ENCODE measurements at regions not wholly inside any gene's neighbourhood (a gene's known extent, or its start where the extent isn't known, plus 50 kb on each side); places are given as distances from the start of the nearest gene placed in this dataset.

DNA sequence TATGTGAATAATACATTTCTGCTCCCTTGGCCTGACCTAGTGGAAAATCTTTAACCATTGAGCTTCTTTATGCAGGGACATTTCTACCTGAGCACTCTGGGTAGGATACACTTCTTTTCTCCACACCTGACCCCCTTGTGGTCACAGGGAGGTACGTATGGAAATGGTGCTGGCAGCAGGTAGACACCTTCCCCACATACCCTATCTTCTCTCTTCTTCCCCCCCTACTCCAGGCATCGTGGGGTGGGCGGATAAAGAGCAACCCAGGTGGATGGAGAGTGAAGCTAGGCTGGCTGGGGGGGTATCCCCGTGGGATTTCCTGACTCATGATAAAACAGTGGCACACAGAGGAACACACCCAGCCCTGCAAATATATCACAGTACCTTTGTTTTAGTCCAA lies 312.1 kb downstream of the ARRDC4 start:
- Histone ChIP-seq H3K9me3 (ENCODE audit: control insufficient read depth, insufficient read depth, low read length) (no peaks in the 10 kb centered on the region; the same call in 1 of the 2 replicates), H3K27ac (ENCODE audit: low read depth, low read length) (no peak overlapping the region), H3K4me1 (ENCODE audit: control insufficient read depth, low read length) (no peaks in the 10 kb centered on the region), H3K4me3 (ENCODE audit: low read length) (no peak overlapping the region), H4K20me1 (ENCODE audit: control insufficient read depth, insufficient read depth, low read depth, low read length) (no peaks in the 10 kb centered on the region), H3K9me2 (replicated peaks; ENCODE audit: control insufficient read depth, low read length) (no peaks in the 10 kb centered on the region), H3K36me3 (ENCODE audit: control insufficient read depth, low read length) (no peaks in the 10 kb centered on the region), H3F3A (ENCODE audit: control insufficient read depth, insufficient read depth) (no peaks in the 10 kb centered on the region), H3K4me2 (ENCODE audit: low read length) (no peak overlapping the region), H3K79me2 (ENCODE audit: control insufficient read depth, low read length) (no peaks in the 10 kb centered on the region), H3K27me3 (ENCODE audit: control insufficient read depth, low read length) (no peaks in the 10 kb centered on the region)
- TF ChIP-seq, protein P1, sequence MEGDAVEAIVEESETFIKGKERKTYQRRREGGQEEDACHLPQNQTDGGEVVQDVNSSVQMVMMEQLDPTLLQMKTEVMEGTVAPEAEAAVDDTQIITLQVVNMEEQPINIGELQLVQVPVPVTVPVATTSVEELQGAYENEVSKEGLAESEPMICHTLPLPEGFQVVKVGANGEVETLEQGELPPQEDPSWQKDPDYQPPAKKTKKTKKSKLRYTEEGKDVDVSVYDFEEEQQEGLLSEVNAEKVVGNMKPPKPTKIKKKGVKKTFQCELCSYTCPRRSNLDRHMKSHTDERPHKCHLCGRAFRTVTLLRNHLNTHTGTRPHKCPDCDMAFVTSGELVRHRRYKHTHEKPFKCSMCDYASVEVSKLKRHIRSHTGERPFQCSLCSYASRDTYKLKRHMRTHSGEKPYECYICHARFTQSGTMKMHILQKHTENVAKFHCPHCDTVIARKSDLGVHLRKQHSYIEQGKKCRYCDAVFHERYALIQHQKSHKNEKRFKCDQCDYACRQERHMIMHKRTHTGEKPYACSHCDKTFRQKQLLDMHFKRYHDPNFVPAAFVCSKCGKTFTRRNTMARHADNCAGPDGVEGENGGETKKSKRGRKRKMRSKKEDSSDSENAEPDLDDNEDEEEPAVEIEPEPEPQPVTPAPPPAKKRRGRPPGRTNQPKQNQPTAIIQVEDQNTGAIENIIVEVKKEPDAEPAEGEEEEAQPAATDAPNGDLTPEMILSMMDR (IDR thresholded peaks at IDR 0.05; ENCODE audit: low read depth, low read length, poor library complexity, severe bottlenecking) = no peak
- TF ChIP-seq EZH2phosphoT487 (IDR thresholded peaks at IDR 0.05; ENCODE audit: borderline replicate concordance, low read length) = no peak

- Histone ChIP-seq H3K9me3 (ENCODE audit: control insufficient read depth, insufficient read depth, low read length) (no peaks in the 10 kb centered on the region), H4K20me1 (ENCODE audit: control insufficient read depth, insufficient read depth, low read depth, low read length) (no peaks in the 10 kb centered on the region), H3K79me2 (ENCODE audit: control insufficient read depth, low read length) (no peaks in the 10 kb centered on the region), H3K4me1 (ENCODE audit: control insufficient read depth, low read length) (peaks cover 2% of the 10 kb centered on the region; the same call in 1 of the 2 replicates), H3F3A (ENCODE audit: control insufficient read depth, insufficient read depth) (no peaks in the 10 kb centered on the region), H3K36me3 (ENCODE audit: control insufficient read depth, low read length) (no peaks in the 10 kb centered on the region), H3K27ac (ENCODE audit: low read depth, low read length) (no peak overlapping the region), H3K27me3 (ENCODE audit: control insufficient read depth, low read length) (no peaks in the 10 kb centered on the region), H3K4me3 (ENCODE audit: low read length) (no peak overlapping the region), H3K9me2 (replicated peaks; ENCODE audit: control insufficient read depth, low read length) (no peaks in the 10 kb centered on the region), H3K4me2 (ENCODE audit: low read length) (no peak overlapping the region)
- no peak for TF ChIP-seq EZH2phosphoT487 (IDR thresholded peaks at IDR 0.05; ENCODE audit: borderline replicate concordance, low read length)
- TF ChIP-seq, protein P1 (IDR thresholded peaks at IDR 0.05; ENCODE audit: low read depth, low read length, poor library complexity, severe bottlenecking) = no peak
Observed at GRCh38 chr15:98276018-98276417, 315.5 kb downstream of the ARRDC4 start.

DNA sequence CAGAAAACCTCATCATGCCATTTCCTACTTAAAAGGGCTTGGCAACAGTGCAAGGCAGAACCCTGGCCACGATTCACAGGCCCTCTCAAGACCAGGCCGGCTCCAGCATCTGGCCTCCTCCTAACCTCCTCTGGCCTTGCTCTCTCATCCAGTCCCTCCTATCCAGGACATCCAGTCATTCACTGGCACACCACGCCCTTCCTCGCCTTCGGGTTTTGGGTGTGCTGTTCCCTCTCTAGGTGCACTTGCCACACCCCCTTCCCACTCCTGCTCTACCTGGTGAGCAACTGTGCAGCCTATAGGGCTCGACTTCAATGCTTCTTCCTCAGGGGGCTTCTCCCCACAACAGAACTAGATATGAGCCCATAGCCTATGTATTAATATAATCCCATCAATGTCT lies 317.1 kb downstream of the ARRDC4 start:
- H3K9me3 ChIP-seq (ENCODE audit: control insufficient read depth, insufficient read depth, low read length) = no peaks in the 10 kb centered on the region

More for the DNA sequence above, 317.1 kb downstream of the ARRDC4 start:
- H3K4me3 ChIP-seq (ENCODE audit: low read length) = no peak overlapping the region
- no peaks in the 10 kb centered on the region for H3F3A ChIP-seq (ENCODE audit: control insufficient read depth, insufficient read depth)
- H3K4me2 ChIP-seq (ENCODE audit: low read length) = no peak overlapping the region
- H3K27me3 ChIP-seq (ENCODE audit: control insufficient read depth, low read length) = no peaks in the 10 kb centered on the region
- peaks cover 5% of the 10 kb centered on the region; the same call in 1 of the 2 replicates for H3K4me1 ChIP-seq (ENCODE audit: control insufficient read depth, low read length)
- H3K79me2 ChIP-seq (ENCODE audit: control insufficient read depth, low read length) = no peaks in the 10 kb centered on the region
- H3K27ac ChIP-seq (ENCODE audit: low read depth, low read length) = no peak overlapping the region
- H3K36me3 ChIP-seq (ENCODE audit: control insufficient read depth, low read length) = no peaks in the 10 kb centered on the region
- no peaks in the 10 kb centered on the region for H4K20me1 ChIP-seq (ENCODE audit: control insufficient read depth, insufficient read depth, low read depth, low read length)
- H3K9me2 ChIP-seq (replicated peaks; ENCODE audit: control insufficient read depth, low read length) = no peaks in the 10 kb centered on the region
- TF ChIP-seq, protein P1 (IDR thresholded peaks at IDR 0.05; ENCODE audit: low read depth, low read length, poor library complexity, severe bottlenecking) = no peak
- TF ChIP-seq EZH2phosphoT487 (IDR thresholded peaks at IDR 0.05; ENCODE audit: borderline replicate concordance, low read length) = no peak

All from DOHH2 (cell line).